ENCODE measurements at regions not wholly inside any gene's neighbourhood (a gene's known extent, or its start where the extent isn't known, plus 50 kb on each side); places are given as distances from the start of the nearest gene placed in this dataset.

DNA sequence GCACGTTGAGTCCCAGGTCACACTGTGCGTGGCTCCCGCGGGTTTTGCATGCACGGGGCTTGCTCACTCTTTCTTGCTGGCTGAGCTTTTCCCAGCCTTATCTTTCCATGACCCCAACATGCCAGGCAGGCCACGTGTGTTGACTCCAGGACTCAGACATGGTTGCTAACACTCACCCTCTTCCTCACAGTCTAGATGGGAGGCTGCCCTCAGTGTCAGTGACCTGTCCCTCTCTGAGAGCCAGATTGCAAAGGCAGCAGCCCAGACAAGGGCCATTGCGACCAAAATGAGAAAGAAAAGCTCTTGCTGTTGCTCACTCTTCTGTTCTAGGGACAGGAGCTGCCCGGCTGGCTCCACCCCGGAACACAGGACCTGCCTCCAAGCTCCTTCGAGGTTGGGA, 113.7 kb downstream of the TMEM18 start:
- Histone ChIP-seq H3K4me1 (no peaks in the 10 kb centered on the region), H3K36me3 (ENCODE audit: insufficient read depth in 1 of 2, low read depth in 1 of 2) (no peaks in the 10 kb centered on the region), H3K9me3 (no peaks in the 10 kb centered on the region), H3K27ac (no peak overlapping the region), H3K4me3 (no peak overlapping the region), H3K27me3 (ENCODE audit: insufficient read depth in 3 of 3, low read length in 2 of 3) (peaks cover 6% of the 10 kb centered on the region in 3 donors)
- TF ChIP-seq, protein P1, sequence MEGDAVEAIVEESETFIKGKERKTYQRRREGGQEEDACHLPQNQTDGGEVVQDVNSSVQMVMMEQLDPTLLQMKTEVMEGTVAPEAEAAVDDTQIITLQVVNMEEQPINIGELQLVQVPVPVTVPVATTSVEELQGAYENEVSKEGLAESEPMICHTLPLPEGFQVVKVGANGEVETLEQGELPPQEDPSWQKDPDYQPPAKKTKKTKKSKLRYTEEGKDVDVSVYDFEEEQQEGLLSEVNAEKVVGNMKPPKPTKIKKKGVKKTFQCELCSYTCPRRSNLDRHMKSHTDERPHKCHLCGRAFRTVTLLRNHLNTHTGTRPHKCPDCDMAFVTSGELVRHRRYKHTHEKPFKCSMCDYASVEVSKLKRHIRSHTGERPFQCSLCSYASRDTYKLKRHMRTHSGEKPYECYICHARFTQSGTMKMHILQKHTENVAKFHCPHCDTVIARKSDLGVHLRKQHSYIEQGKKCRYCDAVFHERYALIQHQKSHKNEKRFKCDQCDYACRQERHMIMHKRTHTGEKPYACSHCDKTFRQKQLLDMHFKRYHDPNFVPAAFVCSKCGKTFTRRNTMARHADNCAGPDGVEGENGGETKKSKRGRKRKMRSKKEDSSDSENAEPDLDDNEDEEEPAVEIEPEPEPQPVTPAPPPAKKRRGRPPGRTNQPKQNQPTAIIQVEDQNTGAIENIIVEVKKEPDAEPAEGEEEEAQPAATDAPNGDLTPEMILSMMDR (IDR thresholded peaks at IDR 0.05) = no peak
- ATAC-seq (no peak), DNase-seq (no peak)
- intact Hi-C loops (cut with DNase I) = no loop called here
- whole genome bisulfite sequencing, 3 donors = 69 to 76% (median 71%) methylated on average over 10 of the region's 10 CpGs

DNA sequence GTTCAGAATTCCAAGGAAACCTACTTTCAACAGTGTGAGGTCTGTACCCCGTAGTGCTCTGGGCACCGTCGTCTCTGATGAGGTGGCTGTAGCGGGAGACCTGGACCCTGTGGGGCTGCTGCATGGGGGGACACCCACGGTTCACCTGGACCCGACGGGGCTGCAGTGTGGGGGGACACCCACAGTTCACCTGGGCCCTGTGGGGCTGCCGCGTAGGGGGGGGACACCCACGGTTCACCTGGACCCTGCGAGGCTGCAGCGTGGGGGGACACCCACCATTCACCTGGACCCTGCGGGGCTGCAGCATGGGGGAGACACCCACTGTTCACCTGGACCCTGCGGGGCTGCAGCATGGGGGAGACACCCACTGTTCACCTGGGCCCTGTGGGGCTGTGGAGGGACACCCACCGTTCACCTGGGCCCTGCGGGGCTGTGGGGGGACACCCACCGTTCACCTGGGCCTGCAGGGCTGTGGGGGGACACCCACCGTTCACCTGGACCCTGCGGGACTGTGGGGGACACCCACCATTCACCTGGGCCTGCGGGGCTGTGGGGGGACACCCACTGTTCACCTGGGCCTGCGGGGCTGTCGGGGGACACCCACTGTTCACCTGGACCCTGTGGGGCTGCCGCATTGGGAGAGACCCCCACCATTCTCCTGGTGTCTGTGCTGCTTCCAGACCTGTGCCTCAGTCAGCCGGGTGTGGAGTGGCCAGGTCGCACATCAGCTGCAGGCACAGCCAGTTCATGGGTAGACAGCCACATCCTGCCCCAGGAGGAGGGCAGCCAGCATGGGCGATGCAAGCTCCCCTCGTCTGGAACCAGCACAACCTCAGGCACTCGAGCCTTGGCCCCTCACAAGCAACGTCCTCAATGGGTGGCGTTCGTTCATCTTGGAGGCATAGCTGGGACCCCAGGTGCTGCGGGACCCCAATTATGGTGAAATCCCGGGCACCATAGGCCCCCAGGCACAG, 114.5 kb downstream of the TMEM18 start:
- TF ChIP-seq, protein P1 (IDR thresholded peaks at IDR 0.05) = no peak
- ATAC-seq (no peak), DNase-seq (no peak)
- Histone ChIP-seq H3K4me1 (no peaks in the 10 kb centered on the region), H3K9me3 (no peaks in the 10 kb centered on the region), H3K27me3 (ENCODE audit: insufficient read depth in 3 of 3, low read length in 2 of 3) (peaks cover 5 to 6% (median 5%) of the 10 kb centered on the region in 3 donors), H3K4me3 (no peak overlapping the region), H3K27ac (no peak overlapping the region), H3K36me3 (ENCODE audit: insufficient read depth in 1 of 2, low read depth in 1 of 2) (no peaks in the 10 kb centered on the region)
- 85 to 91% (median 86%) methylated on average over 29 to 33 of the region's 33 CpGs for WGBS, 3 donors
- intact Hi-C loops (cut with DNase I) = no loop called here

DNA sequence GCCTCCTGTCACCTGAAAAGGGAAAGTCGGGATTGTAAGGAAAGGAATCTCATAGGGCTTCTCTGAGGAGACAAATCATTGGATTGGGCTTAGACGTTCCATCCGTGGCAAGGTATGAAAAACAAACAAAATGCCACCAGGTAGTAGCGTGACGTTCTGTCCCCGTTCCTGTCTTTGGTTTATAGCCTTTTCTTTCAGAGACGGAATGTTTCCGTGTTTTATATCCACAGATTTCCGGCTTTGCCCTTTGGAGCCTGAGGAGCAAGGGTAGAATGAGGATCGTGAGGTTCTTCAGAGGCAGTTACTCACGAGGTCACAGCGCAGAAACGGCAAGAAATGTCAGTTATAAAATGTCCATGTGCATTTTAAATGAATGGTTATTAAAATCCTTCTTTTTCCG, 118.3 kb downstream of the TMEM18 start:
- H3K36me3 ChIP-seq (ENCODE audit: insufficient read depth in 1 of 2, low read depth in 1 of 2) = no peaks in the 10 kb centered on the region
- no peaks in the 10 kb centered on the region for H3K4me1 ChIP-seq
- no peak overlapping the region for H3K4me3 ChIP-seq
- H3K9me3 ChIP-seq = no peaks in the 10 kb centered on the region
- intact Hi-C loops (cut with DNase I) = no loop called here
- TF ChIP-seq, protein P1 (IDR thresholded peaks at IDR 0.05) = no peak
- H3K27me3 ChIP-seq (ENCODE audit: insufficient read depth in 3 of 3, low read length in 2 of 3) = peaks cover 0 to 2% (median 0%) of the 10 kb centered on the region in 3 donors
- H3K27ac ChIP-seq = no peak overlapping the region
- DNase-seq = no peak
- ATAC-seq = no peak
- 76 to 82% (median 80%) methylated on average over 14 of the region's 14 CpGs for WGBS, 3 donors

DNA sequence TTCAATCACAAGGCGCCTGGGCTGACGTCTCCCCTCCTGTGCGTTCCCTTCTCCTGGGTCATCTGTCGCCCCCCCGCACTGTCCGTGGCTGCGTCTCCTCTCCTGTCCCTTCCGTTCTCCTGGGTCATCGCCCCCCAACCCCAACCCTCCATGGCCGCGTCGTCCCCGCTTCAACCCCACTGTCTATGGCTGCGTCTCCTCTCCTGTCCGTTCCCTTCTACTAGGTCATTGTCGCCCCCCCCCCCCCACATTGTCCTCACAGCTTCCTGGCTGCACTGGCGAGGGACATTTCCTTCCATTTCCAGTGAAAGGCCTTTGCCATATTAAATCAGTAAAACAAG, 118.9 kb downstream of the TMEM18 start:
- no peaks in the 10 kb centered on the region for H3K36me3 ChIP-seq (ENCODE audit: insufficient read depth in 1 of 2, low read depth in 1 of 2)
- intact Hi-C loops (cut with DNase I) = no loop called here
- TF ChIP-seq, protein P1 (IDR thresholded peaks at IDR 0.05) = no peak
- no peak for ATAC-seq
- peak overlapping the region; percentile 49 for H3K4me3 ChIP-seq
- no peaks in the 10 kb centered on the region for H3K9me3 ChIP-seq
- no peak for DNase-seq
- H3K4me1 ChIP-seq = no peaks in the 10 kb centered on the region
- peaks cover 0 to 2% (median 0%) of the 10 kb centered on the region in 3 donors for H3K27me3 ChIP-seq (ENCODE audit: insufficient read depth in 3 of 3, low read length in 2 of 3)
- WGBS, 3 donors = 80 to 90% (median 80%) methylated on average over 16 to 17 of the region's 17 CpGs
- no peak overlapping the region for H3K27ac ChIP-seq
